DND-41 (cell line): ENCODE measurements at regions not wholly inside any gene's neighbourhood (a gene's known extent, or its start where the extent isn't known, plus 50 kb on each side); places are given as distances from the start of the nearest gene placed in this dataset.

Experiments
- CTCF ChIP-seq: IDR thresholded peaks from 2 replicates; pipeline ENCODE4 v1.5.1; 2012; ENCODE audit warnings: borderline replicate concordance, low read length, moderate library complexity, mild to moderate bottlenecking; ENCODE audit not compliant: poor library complexity, severe bottlenecking; ENCODE audit errors: extremely low read depth
- EZH2 ChIP-seq: IDR thresholded peaks from 3 replicates; pipeline ENCODE4 v1.6.1; 2012; ENCODE audit warnings: borderline replicate concordance, low read depth, mild to moderate bottlenecking, moderate library complexity, low read length, inconsistent platforms; ENCODE audit not compliant: severe bottlenecking

- TF ChIP-seq EZH2 (no peak), CTCF (no peak)
Observed at GRCh38 chr12:126093908-126094307, 1028.7 kb downstream of the AACS start.
